Skin of body (tissue), 1 donor: ENCODE measurements at regions not wholly inside any gene's neighbourhood (a gene's known extent, or its start where the extent isn't known, plus 50 kb on each side); places are given as distances from the start of the nearest gene placed in this dataset.
"Not testable (repeated sequence)": the region's sequence is repeated elsewhere in the genome, so short reads cannot be mapped to it uniquely, and the experiment has no call there.

Source experiments
- DNase-seq: peaks from one replicate; lab custom pipeline; 2025; lab: John Stamatoyannopoulos, UW

DNA sequence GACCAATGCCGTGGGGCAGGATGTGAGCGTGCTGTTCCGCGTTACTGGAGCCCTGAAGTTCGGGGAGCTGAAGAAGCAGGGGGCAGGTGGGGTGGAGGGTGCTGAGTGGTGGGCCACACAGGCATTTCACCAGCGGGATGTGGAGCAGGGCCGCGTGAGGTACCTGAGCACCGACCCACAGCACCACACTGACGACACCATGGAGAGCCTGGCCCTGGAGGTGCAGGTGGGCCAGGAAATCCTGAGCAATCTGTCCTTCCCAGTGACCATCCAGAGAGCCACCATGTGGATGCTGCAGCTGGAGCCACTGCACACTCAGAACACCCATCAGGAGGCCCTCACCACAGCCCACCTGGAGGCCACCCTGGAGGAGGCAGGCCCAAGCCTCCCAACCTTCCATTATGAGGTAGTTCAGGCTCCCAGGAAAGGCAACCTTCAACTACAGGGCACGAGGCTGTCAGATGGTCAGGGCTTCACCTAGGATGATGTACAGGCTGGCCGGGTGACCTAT, 179.6 kb downstream of the TBC1D2B start:
- DNase-seq, result no peak

DNA sequence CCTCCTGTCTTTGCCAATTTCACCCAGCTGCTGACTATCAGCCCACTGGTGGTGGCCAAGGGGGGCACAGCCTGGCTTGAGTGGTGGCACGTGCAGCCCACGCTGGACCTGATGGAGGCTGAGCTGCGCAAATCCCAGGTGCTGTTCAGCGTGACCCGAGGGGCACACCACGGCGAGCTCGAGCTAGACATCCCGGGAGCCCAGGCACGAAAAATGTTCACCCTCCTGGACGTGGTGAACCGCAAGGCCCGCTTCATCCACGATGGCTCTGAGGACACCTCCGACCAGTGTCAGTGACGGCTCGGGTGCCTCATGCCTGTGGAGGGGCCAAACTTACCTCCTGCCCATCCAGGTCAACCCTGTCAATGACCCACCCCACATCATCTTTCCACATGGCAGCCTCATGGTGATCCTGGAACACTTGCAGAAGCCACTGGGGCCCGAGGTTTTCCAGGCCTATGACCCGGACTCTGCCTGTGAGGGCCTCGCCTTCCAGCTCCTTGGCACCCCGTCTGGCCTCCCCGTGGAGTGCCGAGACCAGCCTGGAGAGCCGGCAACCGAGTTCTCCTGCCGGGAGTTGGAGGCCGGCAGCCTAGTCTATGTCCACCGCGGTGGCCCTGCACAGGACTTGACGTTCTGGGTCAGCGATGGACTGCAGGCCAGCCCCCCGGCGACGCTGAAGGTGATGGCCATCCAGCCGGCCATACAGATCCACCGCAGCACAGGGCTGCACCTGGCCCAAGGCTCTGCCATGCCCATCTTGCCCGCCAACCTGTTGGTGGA, 180.2 kb downstream of the TBC1D2B start:
- not testable (repeated sequence) for DNase-seq

- DNase-seq, result not testable (repeated sequence)
Measured at GRCh38 chr15:77896147-77897112, 181.1 kb downstream of the TBC1D2B start.

- DNase-seq, result no peak
Measured at GRCh38 chr15:77895742-77896141, 181.8 kb downstream of the TBC1D2B start.

- DNase-seq, result not testable (repeated sequence)
Measured at GRCh38 chr15:77895145-77895544, 182.4 kb downstream of the TBC1D2B start.

GRCh38 chr15:77893671-77894640, 183.6 kb downstream of the TBC1D2B start:
- DNase-seq, result not testable (repeated sequence)

DNA sequence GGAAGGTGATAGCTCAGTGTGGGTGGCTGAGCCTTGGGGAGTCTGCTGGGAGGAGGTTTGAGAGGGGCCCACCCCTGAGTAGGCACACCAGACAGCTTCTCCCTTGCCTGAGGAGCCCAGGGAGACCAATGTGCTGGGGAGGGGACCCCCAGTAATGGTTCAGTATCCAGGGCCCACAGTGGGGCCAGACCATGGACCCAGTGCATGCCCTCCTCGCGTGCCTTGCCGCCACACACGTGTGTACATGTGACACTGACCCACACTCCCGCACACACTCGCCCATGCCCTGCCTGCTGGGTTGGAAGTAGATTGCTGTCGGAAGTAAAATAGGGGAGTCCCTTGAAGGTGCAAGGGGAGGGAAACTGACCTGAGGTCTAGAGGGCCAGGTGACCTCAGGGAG, 184.3 kb downstream of the TBC1D2B start:
- DNase-seq, result not testable (repeated sequence)

- DNase-seq, result no peak
Measured at GRCh38 chr15:77892335-77892734, 185.2 kb downstream of the TBC1D2B start.

- not testable (repeated sequence) for DNase-seq
Measured at GRCh38 chr15:77891862-77892261, 185.6 kb downstream of the TBC1D2B start.

DNA sequence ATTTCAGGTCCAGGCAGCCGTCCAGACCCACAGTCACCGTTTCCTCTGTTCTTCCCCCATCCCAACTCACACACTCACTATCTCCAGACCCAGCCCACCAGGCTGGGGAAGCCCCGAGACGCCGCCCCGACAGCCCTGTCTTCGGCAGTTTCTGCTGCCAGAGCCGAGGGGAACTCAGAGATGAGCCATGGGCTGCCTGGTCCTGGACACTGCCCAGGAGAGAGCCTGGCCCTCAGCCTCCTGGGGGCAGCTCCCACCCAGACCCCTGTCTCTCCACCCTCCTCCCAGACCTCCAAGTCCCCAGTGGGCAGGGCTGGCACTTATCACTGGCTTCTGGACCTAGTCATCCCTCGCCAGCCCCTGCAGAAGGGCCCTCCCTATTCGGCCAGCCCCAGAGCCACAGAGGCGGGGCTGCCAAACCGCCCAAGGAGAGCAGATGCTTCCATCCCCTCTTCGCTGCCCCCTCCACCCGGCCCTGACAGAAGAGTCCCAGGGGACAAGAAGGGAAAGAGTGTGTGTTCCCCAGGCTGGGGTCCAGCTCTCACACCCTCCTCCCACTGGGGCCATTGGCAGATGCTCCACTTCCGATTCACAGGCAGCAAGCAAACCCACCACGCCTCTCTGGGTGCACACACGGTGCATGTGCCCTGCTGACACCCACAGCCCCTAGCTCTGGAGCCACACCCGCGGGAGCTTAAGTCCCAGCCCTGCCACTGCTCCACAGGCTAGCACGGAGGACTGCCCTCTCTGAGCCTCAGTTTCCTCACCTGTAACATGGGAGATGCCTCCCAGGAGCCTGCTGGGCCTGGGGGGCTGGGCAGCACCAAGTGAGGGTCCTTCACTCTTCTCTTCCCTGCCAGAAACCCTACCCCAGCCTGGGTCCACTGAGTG, 186.4 kb downstream of the TBC1D2B start:
- peak; percentile 39 for DNase-seq

DNA sequence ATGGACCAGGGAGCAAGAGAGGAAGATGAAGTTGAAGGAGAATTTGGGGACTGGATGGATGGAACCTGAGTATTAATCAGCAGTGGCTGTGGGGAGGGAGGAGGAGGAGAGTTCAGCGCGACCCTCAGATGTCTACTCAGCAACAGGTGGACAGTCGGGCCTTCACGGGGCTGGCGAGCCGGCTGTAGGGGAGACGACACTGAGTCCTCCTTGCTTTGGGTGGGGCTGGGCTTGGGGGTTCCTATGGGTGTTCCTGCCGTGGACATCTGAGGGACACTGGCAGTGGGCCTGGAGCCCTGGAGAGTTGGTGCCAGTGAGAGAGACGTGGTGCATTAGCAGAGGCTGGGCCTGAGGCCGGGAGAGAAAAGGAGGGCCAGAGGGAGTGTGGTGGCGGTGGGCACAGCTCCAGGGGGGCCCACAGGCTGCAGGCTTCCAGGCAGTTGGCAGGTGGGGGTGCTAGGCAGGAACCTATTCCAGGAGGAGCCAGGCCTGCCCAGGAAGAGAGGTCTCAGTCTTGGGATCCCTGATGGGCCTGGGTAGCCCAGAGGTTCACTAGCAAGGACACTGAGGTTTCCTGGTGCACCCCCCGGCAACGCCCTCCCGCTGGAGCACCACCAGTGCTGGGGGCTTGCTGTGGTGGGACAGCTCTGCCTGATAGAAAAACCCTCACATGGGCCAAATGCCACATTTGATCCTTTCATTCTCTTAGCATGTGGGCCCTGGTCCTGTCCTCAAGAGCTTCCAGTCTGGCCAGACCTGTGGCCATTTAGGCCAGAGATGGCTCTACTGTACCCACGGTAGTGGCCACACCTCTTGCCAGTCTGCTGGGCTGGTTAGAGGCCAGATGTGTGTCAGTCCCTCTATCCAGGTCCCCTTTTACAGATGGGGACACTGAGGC, 187.4 kb downstream of the TBC1D2B start:
- not testable (repeated sequence) for DNase-seq

- DNase-seq, result no peak
Measured at GRCh38 chr15:77889009-77889806, 188.3 kb downstream of the TBC1D2B start.

DNA sequence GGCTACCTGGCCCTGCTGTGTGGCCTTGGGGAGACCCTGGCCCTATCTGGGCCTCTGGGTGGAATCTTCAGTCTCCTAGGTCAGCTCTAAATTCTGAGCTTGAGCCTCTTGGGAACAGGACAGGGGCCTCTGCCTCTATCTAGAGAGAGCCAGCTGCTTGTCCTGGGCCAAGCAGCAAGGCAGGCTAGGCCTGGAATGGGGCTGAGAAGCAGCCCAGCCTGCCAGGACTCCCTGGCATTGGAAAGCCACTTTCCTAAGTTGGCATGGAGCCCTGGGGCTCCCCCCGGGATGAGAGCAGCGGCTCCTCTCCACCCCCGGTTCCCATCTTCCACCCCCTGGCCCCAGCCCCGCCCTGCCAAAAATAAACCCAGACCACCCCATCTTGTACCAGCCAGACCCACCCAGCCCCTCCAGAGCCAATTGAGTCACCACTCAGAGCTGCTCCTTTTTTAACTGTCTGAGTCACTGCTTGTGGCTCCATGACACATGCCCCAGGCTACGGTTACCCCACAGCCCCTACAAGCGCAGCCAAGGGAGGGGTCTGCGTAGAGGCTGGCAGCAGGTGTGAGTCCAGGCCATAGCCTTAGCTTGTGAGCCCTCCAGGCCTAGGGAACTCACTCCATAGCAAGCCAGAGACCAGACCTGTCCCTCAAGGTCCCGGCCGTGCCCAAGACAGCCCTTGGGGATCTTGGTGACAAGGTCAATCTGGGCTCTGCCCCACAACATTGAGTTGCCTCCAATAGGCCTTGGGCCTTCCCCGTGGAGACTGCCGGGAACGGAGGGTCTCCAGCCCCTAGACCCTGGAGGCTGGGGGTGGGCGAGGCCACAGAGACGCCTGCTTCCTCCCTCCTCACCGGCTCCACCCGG, 189.7 kb downstream of the TBC1D2B start:
- DNase-seq, result not testable (repeated sequence)

- DNase-seq, result no peak
Measured at GRCh38 chr15:77886805-77887448, 190.6 kb downstream of the TBC1D2B start.

- not testable (repeated sequence) for DNase-seq
Measured at GRCh38 chr15:77885877-77886500, 191.5 kb downstream of the TBC1D2B start.

GRCh38 chr15:77883012-77883411, 194.5 kb downstream of the TBC1D2B start:
- DNase-seq, result not testable (repeated sequence)
